ENCODE measurements at regions not wholly inside any gene's neighbourhood (a gene's known extent, or its start where the extent isn't known, plus 50 kb on each side); places are given as distances from the start of the nearest gene placed in this dataset.
A peak's percentile ranks its signal among the peaks of the same experiment; 100 is the strongest.

DNA sequence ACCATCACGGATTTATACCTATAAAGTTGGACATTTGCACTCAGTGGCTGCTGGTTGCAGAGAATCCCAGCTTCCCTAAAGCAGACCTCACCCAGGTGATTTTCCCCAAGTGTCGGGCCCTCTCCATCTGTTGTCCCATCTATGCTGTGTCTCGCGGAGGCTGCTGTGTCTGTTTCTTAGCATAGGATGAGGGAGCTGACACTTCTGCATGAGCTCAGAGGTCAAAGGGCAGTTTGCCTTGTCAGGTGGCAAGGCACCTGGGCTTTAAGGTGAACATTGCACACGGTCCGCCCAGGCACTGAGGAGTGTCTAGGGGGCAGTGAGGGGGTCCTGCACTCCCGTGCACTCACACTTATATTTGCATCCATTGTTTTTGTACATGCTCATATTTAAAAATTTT, 151.6 kb downstream of the ZIC5 start:
- no peak for DNase-seq

DNA sequence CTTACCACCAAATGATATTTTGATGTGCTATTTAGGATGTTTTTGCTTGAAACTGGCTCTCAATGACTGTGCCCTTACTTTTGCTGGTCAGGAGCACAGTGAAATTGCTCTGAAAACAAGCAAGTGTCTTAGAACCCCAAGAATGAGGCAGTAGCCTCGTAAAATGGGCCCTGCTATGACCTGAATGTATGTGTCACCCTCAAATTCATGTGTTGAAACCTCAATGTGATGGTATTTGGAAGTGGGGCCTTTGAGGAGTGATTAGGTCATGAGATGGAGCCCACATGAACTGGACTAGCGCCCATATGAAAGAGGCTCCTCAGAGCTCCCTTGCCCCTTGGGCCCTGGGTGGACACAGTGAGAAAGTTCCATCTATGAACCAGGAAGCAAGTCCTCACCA, 155.2 kb downstream of the ZIC5 start:
- no peak for DNase-seq

- no peak for DNase-seq
These were observed 158.1 kb downstream of the ZIC5 start for GRCh38 chr13:99813336-99814095.

DNA sequence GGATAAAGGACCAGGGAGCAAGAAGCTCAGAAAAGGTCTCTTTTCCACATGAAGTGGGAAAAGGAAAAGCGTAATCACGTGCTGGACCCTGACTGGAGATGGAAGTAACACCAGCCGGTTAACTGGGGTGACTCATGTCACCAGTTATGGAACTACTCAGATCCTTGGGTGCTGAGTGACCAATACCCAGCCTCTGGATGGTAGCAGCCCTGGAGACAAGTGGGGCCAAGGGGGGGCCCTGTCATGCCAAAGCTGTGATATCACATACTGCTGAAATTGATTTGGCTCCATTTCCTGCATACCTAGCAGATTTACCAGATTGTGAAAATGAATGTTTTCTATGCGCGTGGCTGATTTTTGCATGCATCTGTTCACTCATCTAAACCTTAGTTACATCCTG, 158.9 kb downstream of the ZIC5 start:
- DNase-seq = no peak

GRCh38 chr13:99811067-99811700, 160.4 kb downstream of the ZIC5 start:
- DNase-seq = no peak

DNA sequence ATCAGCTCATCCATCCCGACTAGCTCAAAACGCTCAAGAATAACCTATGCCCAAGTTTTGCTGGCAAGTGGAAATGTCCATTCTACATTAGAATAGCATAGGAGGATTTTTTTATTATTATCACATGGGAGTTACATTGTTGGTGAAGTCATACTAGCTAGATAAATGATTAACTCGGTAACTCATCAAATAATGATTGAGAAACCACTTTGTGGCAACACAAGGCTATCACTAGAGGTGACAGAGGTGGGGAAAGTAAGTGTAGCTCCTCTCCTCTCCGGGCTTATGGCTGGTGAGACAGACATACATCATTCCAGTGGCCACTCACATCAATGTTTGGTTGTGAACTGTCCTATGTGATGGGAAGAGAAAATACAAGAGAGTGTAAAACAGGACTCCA, 161.6 kb downstream of the ZIC5 start:
- DNase-seq = no peak

DNA sequence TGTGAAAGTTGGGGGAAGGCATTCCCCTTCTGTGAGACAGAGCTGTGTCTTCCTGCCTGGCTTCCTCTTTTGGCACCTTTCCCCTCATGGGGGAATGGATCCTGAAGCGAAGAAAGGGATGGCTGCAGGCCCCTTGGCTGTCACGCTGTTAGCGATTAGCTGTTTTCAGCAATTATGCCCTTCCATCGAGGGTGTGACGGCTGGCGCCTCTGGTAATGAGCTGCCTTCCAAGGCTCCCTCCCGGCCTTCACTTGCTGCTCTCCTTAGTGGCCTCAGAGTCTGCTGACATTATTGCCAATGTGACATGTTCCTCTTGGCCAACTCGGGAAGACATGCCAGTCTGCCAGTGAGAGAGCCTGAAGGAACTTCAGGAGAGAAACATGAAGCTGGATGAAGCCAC, 162.1 kb downstream of the ZIC5 start:
- DNase-seq = no peak

DNA sequence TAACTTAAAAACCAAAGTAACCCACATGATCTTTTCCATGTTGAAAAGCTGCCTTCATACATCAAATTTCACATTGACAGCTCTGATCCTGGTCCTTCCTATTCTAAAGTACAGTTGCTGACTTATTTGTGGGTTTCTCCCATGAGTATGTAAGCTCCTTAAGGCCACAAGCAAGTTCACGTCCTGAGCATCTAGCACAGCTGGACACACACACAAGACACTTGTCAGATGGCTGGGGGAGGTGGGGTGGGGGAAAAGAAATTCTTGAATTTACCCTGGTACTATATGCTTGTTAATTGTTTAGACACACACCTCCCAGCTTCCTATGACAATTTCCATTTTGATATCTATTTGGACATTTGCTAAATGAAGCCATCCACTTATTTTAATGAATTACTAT, 162.8 kb downstream of the ZIC5 start:
- no peak for DNase-seq

- DNase-seq = no peak
These were observed 164.9 kb downstream of the ZIC5 start for GRCh38 chr13:99806671-99807070.

- no peak for DNase-seq
These were observed 166.2 kb downstream of the ZIC5 start for GRCh38 chr13:99805361-99805760.

GRCh38 chr13:99803141-99803540, 168.4 kb downstream of the ZIC5 start:
- no peak for DNase-seq

DNA sequence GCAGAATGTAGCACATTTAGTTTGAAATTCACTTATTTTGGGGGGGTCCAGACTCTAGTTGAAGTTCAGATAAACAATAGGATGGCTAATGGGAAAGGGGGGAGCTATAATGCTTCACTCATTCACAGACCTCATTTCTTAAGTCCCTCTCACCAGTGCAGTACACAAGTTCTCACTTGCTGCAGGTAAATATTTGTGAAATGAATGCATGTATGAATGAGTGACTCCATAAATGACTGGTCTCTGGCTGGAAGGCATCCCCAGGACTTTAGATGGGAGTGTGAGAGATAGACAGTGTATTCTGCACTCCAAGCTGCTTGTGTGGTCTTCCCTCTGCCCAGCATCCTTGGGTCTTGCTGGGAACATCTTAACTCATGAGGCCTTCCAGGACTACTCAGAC, 169.2 kb downstream of the ZIC5 start:
- no peak for DNase-seq

GRCh38 chr13:99800951-99801350, 170.6 kb downstream of the ZIC5 start:
- DNase-seq = no peak

DNA sequence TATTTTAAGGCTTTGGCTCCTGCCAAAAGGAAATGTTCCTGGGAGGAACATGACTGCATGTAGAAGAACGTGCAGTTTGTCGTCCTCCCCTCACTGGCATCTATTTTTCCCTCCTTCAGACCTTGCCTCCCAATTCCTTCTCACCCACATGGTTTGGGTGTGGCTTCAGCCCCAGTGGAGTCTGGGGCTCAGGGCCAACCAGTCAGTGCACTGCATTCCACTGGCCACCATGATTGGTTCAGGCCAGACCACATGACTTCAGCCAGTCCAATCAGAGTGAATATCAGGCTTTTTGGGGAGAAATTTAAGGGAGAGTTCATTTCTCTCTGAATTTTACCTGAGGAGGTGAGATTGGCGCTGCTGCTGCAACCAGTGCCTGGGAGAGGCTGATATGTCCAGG, 171.6 kb downstream of the ZIC5 start:
- DNase-seq = no peak

GRCh38 chr13:99798756-99799155, 172.8 kb downstream of the ZIC5 start:
- DNase-seq = no peak

GRCh38 chr13:99797691-99798090, 173.9 kb downstream of the ZIC5 start:
- no peak for DNase-seq

GRCh38 chr13:99796175-99796819, 175.3 kb downstream of the ZIC5 start:
- DNase-seq = peak; percentile 5 to 18

- DNase-seq = no peak
These were observed 179.3 kb downstream of the ZIC5 start for GRCh38 chr13:99792079-99792921.

- DNase-seq = no peak
These were observed 188.9 kb downstream of the ZIC5 start for GRCh38 chr13:99782669-99783068.

DNA sequence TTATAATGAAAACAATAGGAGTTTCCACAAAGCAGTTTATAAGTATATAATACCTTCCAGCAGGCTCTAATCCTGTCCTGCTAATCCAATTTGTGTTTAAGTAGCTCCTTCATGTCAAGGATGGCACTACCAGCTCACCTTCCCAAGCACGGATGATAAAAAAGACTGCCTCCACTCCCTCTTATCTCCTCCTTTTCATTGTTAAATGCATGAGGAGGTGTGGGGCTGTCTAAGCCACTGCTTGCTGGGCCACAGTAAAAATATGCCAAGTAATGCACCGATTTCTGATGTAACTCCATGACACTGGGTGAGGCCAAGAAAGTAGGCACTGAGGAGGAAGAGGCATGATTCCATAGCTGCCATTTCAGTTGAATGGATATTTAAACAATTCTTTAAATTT, 193.1 kb downstream of the ZIC5 start:
- DNase-seq = no peak

DNA sequence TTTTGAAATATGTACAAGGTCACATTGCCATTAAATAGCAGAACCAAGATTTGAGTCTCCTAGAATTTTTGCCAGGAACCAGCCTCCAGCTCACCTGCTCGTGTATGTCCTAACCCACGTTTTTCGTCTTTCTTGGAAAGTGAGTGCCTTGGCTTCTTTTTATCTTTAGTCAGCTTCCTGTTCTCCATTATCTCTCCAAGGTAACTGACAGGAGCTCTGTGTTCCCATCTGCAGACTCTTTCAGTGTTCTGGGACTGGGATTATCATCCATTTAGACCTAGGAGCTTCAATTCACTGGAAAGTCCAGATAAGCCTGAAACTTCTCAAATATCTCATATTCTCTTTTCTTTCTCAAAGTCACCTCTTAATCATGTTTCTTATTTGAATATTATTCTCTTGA, 193.7 kb downstream of the ZIC5 start:
- DNase-seq = no peak

DNA sequence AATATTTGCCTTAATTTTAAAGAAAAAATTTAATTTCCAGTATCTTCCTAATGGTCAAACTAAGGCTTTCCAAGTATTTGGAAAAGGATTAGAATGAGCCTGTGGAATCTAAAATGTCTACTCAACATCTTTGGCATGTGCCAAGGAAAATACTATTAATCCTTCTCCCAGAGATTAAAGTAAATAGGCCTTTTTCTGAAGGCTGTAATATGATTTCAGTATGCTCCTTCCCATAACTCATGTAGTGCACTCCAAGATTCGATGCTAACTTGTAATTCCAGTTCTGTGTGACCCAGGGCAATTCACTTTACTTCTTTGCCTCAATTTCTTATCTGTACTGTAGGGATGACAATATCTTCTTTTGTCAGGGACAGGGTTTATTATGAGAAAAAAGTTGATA, 196.9 kb downstream of the ZIC5 start:
- no peak for DNase-seq

- no peak for DNase-seq
These were observed 202.6 kb downstream of the ZIC5 start for GRCh38 chr13:99768986-99769385.

All from inflammatory macrophage treated with lipopolysaccharide for 1 hour (primary cell).